IMR-90 (cell line): ENCODE measurements at regions not wholly inside any gene's neighbourhood (a gene's known extent, or its start where the extent isn't known, plus 50 kb on each side); places are given as distances from the start of the nearest gene placed in this dataset.

ENCODE experiments used
- ATAC-seq: fragments of 200-7000 bp; cut with Tn5 transposase; 2 replicates; pipeline ENCODE4 v1.9.1; 2020; ENCODE audit warnings: low read depth, mild to moderate bottlenecking, moderate library complexity
- BruUV-seq: library from RNA; stranded (reverse); fragments of 400-500 nt; replicated peaks from 2 replicates; lab custom pipeline; 2021; lab: Mats Ljungman, UMichigan
- CTCF ChIA-PET: fragments of 300-600 bp; formaldehyde crosslinking; extraction: SDS; loops from one replicate; lab custom pipeline; 2021; ENCODE audit warnings: antibody characterized with exemption; lab: Yijun Ruan, JAX
- POLR2A ChIA-PET: fragments of 300-600 bp; sonication (Branson Sonifier 250); formaldehyde crosslinking; loops from one replicate; lab custom pipeline; 2022; ENCODE audit warnings: antibody characterized with exemption; ENCODE audit not compliant: unreplicated experiment; lab: Charles Lee
- DNase-seq: peaks from one replicate; pipeline ENCODE4 v3.0.0; 2013
- H2AFZ ChIP-seq: replicated peaks from 2 replicates; pipeline ENCODE3; 2013; ENCODE audit warnings: low read length, mild to moderate bottlenecking; ENCODE audit not compliant: poor library complexity
- H2AK5ac ChIP-seq: 2 replicates; pipeline ENCODE4 v1.6.1; 2013; ENCODE audit warnings: low read depth, low read length, inconsistent platforms
- H2AK9ac ChIP-seq: replicated peaks from 2 replicates; pipeline ENCODE3; 2013; ENCODE audit warnings: mild to moderate bottlenecking, low read depth, low read length, moderate library complexity; ENCODE audit not compliant: poor library complexity
- H2BK120ac ChIP-seq: 2 replicates; pipeline ENCODE4 v1.6.1; 2013; ENCODE audit warnings: low read depth, low read length, inconsistent platforms
- H2BK15ac ChIP-seq: 3 replicates; pipeline ENCODE4 v1.6.1; 2013; ENCODE audit warnings: low read depth, low read length, inconsistent platforms
- H2BK20ac ChIP-seq: 2 replicates; pipeline ENCODE4 v1.6.1; 2013; ENCODE audit warnings: low read depth, mild to moderate bottlenecking, inconsistent platforms, low read length, moderate library complexity
- H2BK5ac ChIP-seq: 2 replicates; pipeline ENCODE4 v1.6.1; 2013; ENCODE audit warnings: mild to moderate bottlenecking, low read depth, low read length, inconsistent platforms; ENCODE audit not compliant: poor library complexity, severe bottlenecking
- H3K14ac ChIP-seq: replicated peaks from 2 replicates; pipeline ENCODE4 v1.6.1; 2013; ENCODE audit warnings: low read depth, low read length, inconsistent platforms
- H3K18ac ChIP-seq: 2 replicates; pipeline ENCODE4 v1.6.1; 2013; ENCODE audit warnings: low read depth, low read length, control low read depth
- H3K23ac ChIP-seq: 2 replicates; pipeline ENCODE4 v1.6.1; 2013; ENCODE audit warnings: low read depth, low read length, inconsistent platforms
- H3K27ac ChIP-seq: 2 replicates; pipeline ENCODE4 v1.5.1; 2013; ENCODE audit warnings: mild to moderate bottlenecking, control low read depth, low read length; ENCODE audit not compliant: insufficient read depth
- H3K27me3 ChIP-seq: 2 replicates; pipeline ENCODE4 v1.6.1; 2013; ENCODE audit warnings: low read length; ENCODE audit not compliant: control insufficient read depth, insufficient read depth
- H3K36me3 ChIP-seq: 2 replicates; pipeline ENCODE4 v1.6.1; 2013; ENCODE audit warnings: low read length, mixed read lengths; ENCODE audit not compliant: control insufficient read depth, insufficient read depth
- H3K4ac ChIP-seq: 2 replicates; pipeline ENCODE4 v1.6.1; 2013; ENCODE audit warnings: low read depth, low read length, inconsistent platforms
- H3K4me1 ChIP-seq: 2 replicates; pipeline ENCODE4 v1.6.1; 2013; ENCODE audit warnings: low read length, mixed read lengths; ENCODE audit not compliant: control insufficient read depth, insufficient read depth
- H3K4me2 ChIP-seq: 2 replicates; pipeline ENCODE4 v1.6.1; 2013; ENCODE audit warnings: low read depth, mild to moderate bottlenecking, control low read depth, low read length, moderate library complexity
- H3K4me3 ChIP-seq: 2 replicates; pipeline ENCODE4 v1.5.1; 2013; ENCODE audit warnings: low read depth, mild to moderate bottlenecking, control low read depth, low read length, moderate library complexity; ENCODE audit not compliant: insufficient read depth
- H3K56ac ChIP-seq: 2 replicates; pipeline ENCODE4 v1.6.1; 2013; ENCODE audit warnings: low read length, inconsistent platforms; ENCODE audit not compliant: insufficient read depth; ENCODE audit errors: extremely low read depth
- H3K79me1 ChIP-seq, 2 experiments: 2 replicates each; pipeline ENCODE4 v1.6.1; 2013; ENCODE audit warnings: low read length in 2 of 2, inconsistent platforms in 1 of 2, low read depth in 1 of 2
- H3K9ac ChIP-seq: 2 replicates; pipeline ENCODE4 v1.6.1; 2013; ENCODE audit warnings: low read depth, low read length, control low read depth
- H3K9me1 ChIP-seq: 2 replicates; pipeline ENCODE4 v1.6.1; 2013; ENCODE audit warnings: low read length, inconsistent platforms; ENCODE audit not compliant: insufficient read depth
- H3K9me3 ChIP-seq: 2 replicates; pipeline ENCODE4 v1.6.1; 2013; ENCODE audit warnings: low read length; ENCODE audit not compliant: control insufficient read depth, insufficient read depth
- H4K20me1 ChIP-seq: 2 replicates; pipeline ENCODE4 v1.6.1; 2013; ENCODE audit warnings: low read length, inconsistent platforms; ENCODE audit not compliant: insufficient read depth
- H4K5ac ChIP-seq: 2 replicates; pipeline ENCODE4 v1.6.1; 2013; ENCODE audit warnings: mild to moderate bottlenecking, low read depth, low read length, control low read depth
- H4K8ac ChIP-seq, 2 experiments: 2 replicates each; pipeline ENCODE4 v1.6.1; 2013; ENCODE audit warnings: low read depth in 2 of 2, low read length in 2 of 2, control low read depth in 1 of 2, inconsistent platforms in 1 of 2
- H4K91ac ChIP-seq: 2 replicates; pipeline ENCODE4 v1.6.1; 2013; ENCODE audit warnings: low read depth, low read length, inconsistent platforms; ENCODE audit not compliant: insufficient read depth
- CEBPB ChIP-seq: IDR thresholded peaks from 2 replicates; pipeline ENCODE4 v1.6.1; 2012; ENCODE audit warnings: low read depth, low read length, improper control_type of control experiment
- CHD1 ChIP-seq: IDR thresholded peaks from 2 replicates; pipeline ENCODE4 v1.6.1; 2012; ENCODE audit warnings: low read depth, low read length, improper control_type of control experiment
- FOS ChIP-seq: fragments of 150-350 bp; IDR thresholded peaks from 2 replicates; pipeline ENCODE4 v1.6.1; 2016; ENCODE audit warnings: low read depth, low read length
- WGBS, 2 experiments: methylation state at CpG; one replicate each; pipeline versions ENCODE4 v1.1.5 to v1.1.7; 2013; ENCODE audit warnings: missing lambda C conversion rate in 2 of 2; ENCODE audit not compliant: insufficient read length in 1 of 2; ENCODE audit errors: extremely low coverage in 2 of 2; 5-methylcytosine and 5-hydroxymethylcytosine counted together
- dilution Hi-C: fragments of 300-500 bp; cut with HindIII; formaldehyde crosslinking; loops from one replicate; pipeline ENCODE4 v1.14.3; 2018; ENCODE audit warnings: low sequenced_read_pairs; ENCODE audit not compliant: unreplicated experiment
- in situ Hi-C: fragments of 300-500 bp; cut with MboI; formaldehyde crosslinking; loops from 3 replicates; pipeline ENCODE4 v1.14.3; 2019; ENCODE audit warnings: low sequenced_read_pairs, inconsistent platforms, mixed read lengths
- intact Hi-C: fragments of 100-400 bp; cut with micrococcal nuclease; formaldehyde crosslinking; loops from 2 replicates; pipeline ENCODE4 v1.10.0; 2022

GRCh38 chr3:35194666-35195065 is 444.7 kb upstream of the ARPP21 start:
- no peak overlapping the region for H2BK120ac ChIP-seq
- ATAC-seq = no peak
- no peak overlapping the region for H3K4me2 ChIP-seq
- no peak overlapping the region for H3K4ac ChIP-seq
- ChIA-PET CTCF (no interaction called here), POLR2A (no interaction called here)
- no peak overlapping the region for H2AFZ ChIP-seq
- H2AK5ac ChIP-seq = no peak overlapping the region
- H2BK5ac ChIP-seq = no peak overlapping the region
- DNase-seq = no peak
- H3K4me3 ChIP-seq = no peak overlapping the region
- H3K9me1 ChIP-seq = no peaks in the 10 kb centered on the region
- 0 out of 2 replicates have a peak, but pooled peaks cover 4% of the 10 kb centered on the region for H3K9me3 ChIP-seq
- WGBS, 2 experiments = no CpG with 5 or more reads among the region's 1 CpG
- H3K18ac ChIP-seq = no peak overlapping the region
- H3K79me1 ChIP-seq = no peaks in the 10 kb centered on the region
- H4K91ac ChIP-seq = no peak overlapping the region
- no peak overlapping the region for H4K5ac ChIP-seq
- no peak overlapping the region for H3K56ac ChIP-seq
- H3K14ac ChIP-seq = no peak overlapping the region
- no peaks in the 10 kb centered on the region for H4K20me1 ChIP-seq
- H4K8ac ChIP-seq = no peak overlapping the region
- in situ Hi-C loops = no loop called here
- H3K23ac ChIP-seq = no peak overlapping the region
- no peak overlapping the region for H3K9ac ChIP-seq
- H3K27ac ChIP-seq = no peak overlapping the region
- no peak overlapping the region for H2BK15ac ChIP-seq
- H3K36me3 ChIP-seq = no peaks in the 10 kb centered on the region
- BruUV-seq = no TSS peak
- no peaks in the 10 kb centered on the region for H3K27me3 ChIP-seq
- no peak overlapping the region for H2BK20ac ChIP-seq
- dilution Hi-C loops = no loop called here
- intact Hi-C loops = no loop called here
- TF ChIP-seq FOS = no peak
- no peak for TF ChIP-seq CHD1
- TF ChIP-seq CEBPB = no peak
- H2AK9ac ChIP-seq = no peak overlapping the region
- H3K4me1 ChIP-seq = no peaks in the 10 kb centered on the region
